ENCODE measurements at regions not wholly inside any gene's neighbourhood (a gene's known extent, or its start where the extent isn't known, plus 50 kb on each side); places are given as distances from the start of the nearest gene placed in this dataset.

- TF ChIP-seq, protein P1, sequence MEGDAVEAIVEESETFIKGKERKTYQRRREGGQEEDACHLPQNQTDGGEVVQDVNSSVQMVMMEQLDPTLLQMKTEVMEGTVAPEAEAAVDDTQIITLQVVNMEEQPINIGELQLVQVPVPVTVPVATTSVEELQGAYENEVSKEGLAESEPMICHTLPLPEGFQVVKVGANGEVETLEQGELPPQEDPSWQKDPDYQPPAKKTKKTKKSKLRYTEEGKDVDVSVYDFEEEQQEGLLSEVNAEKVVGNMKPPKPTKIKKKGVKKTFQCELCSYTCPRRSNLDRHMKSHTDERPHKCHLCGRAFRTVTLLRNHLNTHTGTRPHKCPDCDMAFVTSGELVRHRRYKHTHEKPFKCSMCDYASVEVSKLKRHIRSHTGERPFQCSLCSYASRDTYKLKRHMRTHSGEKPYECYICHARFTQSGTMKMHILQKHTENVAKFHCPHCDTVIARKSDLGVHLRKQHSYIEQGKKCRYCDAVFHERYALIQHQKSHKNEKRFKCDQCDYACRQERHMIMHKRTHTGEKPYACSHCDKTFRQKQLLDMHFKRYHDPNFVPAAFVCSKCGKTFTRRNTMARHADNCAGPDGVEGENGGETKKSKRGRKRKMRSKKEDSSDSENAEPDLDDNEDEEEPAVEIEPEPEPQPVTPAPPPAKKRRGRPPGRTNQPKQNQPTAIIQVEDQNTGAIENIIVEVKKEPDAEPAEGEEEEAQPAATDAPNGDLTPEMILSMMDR (IDR thresholded peaks at IDR 0.05) = no peak
- no peak for TF ChIP-seq POLR2A (IDR thresholded peaks at IDR 0.05)
Measured at GRCh38 chr14:83044001-83044400, 1510.3 kb upstream of the SEL1L start.
